ENCODE measurements at regions not wholly inside any gene's neighbourhood (a gene's known extent, or its start where the extent isn't known, plus 50 kb on each side); places are given as distances from the start of the nearest gene placed in this dataset.
"Not testable (repeated sequence)": the region's sequence is repeated elsewhere in the genome, so short reads cannot be mapped to it uniquely, and the experiment has no call there.

GRCh38 chr5:100103592-100104119, 431.5 kb upstream of the FAM174A start:
- not testable (repeated sequence) for TF ChIP-seq CTCF, POLR2AphosphoS5, POLR2A (IDR thresholded peaks at IDR 0.05)
